Neural progenitor cell (in vitro differentiated cells): ENCODE measurements at regions not wholly inside any gene's neighbourhood (a gene's known extent, or its start where the extent isn't known, plus 50 kb on each side); places are given as distances from the start of the nearest gene placed in this dataset.

ENCODE experiments used
- DNase-seq: peaks from one replicate; pipeline ENCODE4 v3.0.0-alpha.2; 2016; ENCODE audit warnings: low spot score
- H2AFZ ChIP-seq: fragments of 200-600 bp; sonication (generic); replicated peaks from 2 replicates; pipeline ENCODE4 v1.6.1; 2016; ENCODE audit warnings: antibody characterized with exemption
- H3F3A ChIP-seq: fragments of 200-600 bp; sonication (generic); 2 replicates; pipeline ENCODE4 v1.6.1; 2016; ENCODE audit warnings: antibody characterized with exemption, low read depth
- H3K27ac ChIP-seq: fragments of 200-600 bp; sonication (generic); 2 replicates; pipeline ENCODE4 v1.5.1; 2016; ENCODE audit warnings: mild to moderate bottlenecking
- H3K27me3 ChIP-seq: fragments of 200-600 bp; sonication (generic); 2 replicates; pipeline ENCODE4 v1.6.1; 2016; ENCODE audit warnings: mild to moderate bottlenecking, moderate library complexity
- H3K36me3 ChIP-seq: fragments of 200-600 bp; sonication (generic); 2 replicates; pipeline ENCODE4 v1.5.1; 2016
- H3K4me1 ChIP-seq: fragments of 200-600 bp; sonication (generic); 2 replicates; pipeline ENCODE4 v1.6.1; 2016; ENCODE audit warnings: mixed run types
- H3K4me2 ChIP-seq: fragments of 200-600 bp; sonication (generic); 2 replicates; pipeline ENCODE4 v1.6.1; 2016
- H3K4me3 ChIP-seq: fragments of 200-600 bp; sonication (generic); 2 replicates; pipeline ENCODE4 v1.5.1; 2016
- H3K79me2 ChIP-seq: fragments of 200-600 bp; sonication (generic); 2 replicates; pipeline ENCODE4 v1.6.1; 2016; ENCODE audit warnings: low read depth
- H3K9ac ChIP-seq: fragments of 200-600 bp; sonication (generic); 2 replicates; pipeline ENCODE4 v1.6.1; 2016
- H3K9me3 ChIP-seq: fragments of 200-600 bp; sonication (generic); 2 replicates; pipeline ENCODE4 v1.5.1; 2016; ENCODE audit warnings: low read depth
- H4K20me1 ChIP-seq: fragments of 200-600 bp; sonication (generic); 2 replicates; pipeline ENCODE4 v1.6.1; 2016; ENCODE audit warnings: low read depth
- H3K27ac Mint-ChIP-seq: 3 replicates; pipeline ENCODE4 v1.8.0; 2021; ENCODE audit warnings: mixed read lengths
- H3K27me3 Mint-ChIP-seq: 2 replicates; pipeline ENCODE4 v1.8.0; 2022; ENCODE audit warnings: low read depth, mild to moderate bottlenecking, inconsistent platforms, moderate library complexity, mixed read lengths; ENCODE audit not compliant: insufficient read depth
- H3K36me3 Mint-ChIP-seq: 3 replicates; pipeline ENCODE4 v1.8.0; 2021; ENCODE audit warnings: mixed read lengths
- H3K4me1 Mint-ChIP-seq: 3 replicates; pipeline ENCODE4 v1.8.0; 2021; ENCODE audit warnings: mixed read lengths
- H3K4me3 Mint-ChIP-seq: 3 replicates; pipeline ENCODE4 v1.8.0; 2021; ENCODE audit warnings: mild to moderate bottlenecking, moderate library complexity, mixed read lengths
- H3K9me3 Mint-ChIP-seq: 3 replicates; pipeline ENCODE4 v1.8.0; 2020; ENCODE audit warnings: mixed read lengths
- EZH2 ChIP-seq: fragments of 200-600 bp; sonication (generic); IDR thresholded peaks from 2 replicates; pipeline ENCODE4 v1.6.1; 2017; ENCODE audit warnings: antibody characterized with exemption, mild to moderate bottlenecking, moderate library complexity
- EZH2phosphoT487 ChIP-seq: fragments of 200-600 bp; sonication (generic); IDR thresholded peaks from 2 replicates; pipeline ENCODE4 v1.6.1; 2017; ENCODE audit warnings: antibody characterized with exemption
- TF ChIP-seq, protein P1 (sequence below): fragments of 200-600 bp; sonication (generic); IDR thresholded peaks from 2 replicates; pipeline ENCODE4 v1.5.1; 2017; ENCODE audit warnings: antibody characterized with exemption, mild to moderate bottlenecking

DNA sequence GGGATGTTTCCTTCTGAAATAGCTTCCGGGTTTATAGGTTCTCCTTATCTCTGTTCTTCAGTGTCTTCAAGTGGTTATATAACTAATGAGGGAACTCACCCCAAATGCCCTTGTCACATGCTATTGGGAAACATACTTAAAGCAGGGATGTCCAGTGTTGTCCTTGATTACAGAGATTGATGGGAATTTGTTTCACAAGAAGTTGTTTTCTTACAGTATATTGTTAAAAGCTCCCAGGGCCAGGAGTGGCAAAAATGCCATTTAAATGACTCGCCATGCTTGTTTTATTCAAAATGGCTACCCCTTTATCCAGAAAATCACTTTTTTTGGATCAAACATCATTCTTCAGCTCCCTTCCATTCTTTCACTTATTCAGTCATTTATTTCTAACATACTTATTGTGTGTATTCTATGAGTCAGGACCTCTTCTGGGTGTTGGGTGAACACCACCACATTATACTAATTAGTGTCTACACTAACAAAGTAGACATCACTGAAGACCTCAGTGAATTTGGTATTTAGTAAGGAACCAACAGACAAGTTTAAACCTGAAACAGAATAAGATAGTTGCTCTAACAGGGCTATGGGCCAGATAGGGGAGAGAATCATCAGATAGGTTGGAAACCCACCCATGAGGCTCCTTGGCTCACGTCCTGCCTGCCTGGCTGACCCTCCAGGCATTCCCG is 791.1 kb downstream of the MAFB start:
- Mint-ChIP-seq H3K4me1 (no peaks in the 10 kb centered on the region), H3K27me3 (peaks cover 3% of the 10 kb centered on the region), H3K9me3 (no peaks in the 10 kb centered on the region), H3K27ac (no peak overlapping the region), H3K36me3 (no peaks in the 10 kb centered on the region), H3K4me3 (no peak overlapping the region)
- H4K20me1 ChIP-seq = no peaks in the 10 kb centered on the region
- H2AFZ ChIP-seq = no peak overlapping the region
- H3K27me3 ChIP-seq = no peaks in the 10 kb centered on the region
- H3K9ac ChIP-seq = no peak overlapping the region
- no peaks in the 10 kb centered on the region for H3K36me3 ChIP-seq
- H3F3A ChIP-seq = no peaks in the 10 kb centered on the region
- H3K27ac ChIP-seq = no peak overlapping the region
- DNase-seq = no peak
- no peak overlapping the region for H3K4me3 ChIP-seq
- no peak overlapping the region for H3K4me2 ChIP-seq
- TF ChIP-seq EZH2 = no peak
- TF ChIP-seq EZH2phosphoT487 = no peak
- TF ChIP-seq, protein P1, sequence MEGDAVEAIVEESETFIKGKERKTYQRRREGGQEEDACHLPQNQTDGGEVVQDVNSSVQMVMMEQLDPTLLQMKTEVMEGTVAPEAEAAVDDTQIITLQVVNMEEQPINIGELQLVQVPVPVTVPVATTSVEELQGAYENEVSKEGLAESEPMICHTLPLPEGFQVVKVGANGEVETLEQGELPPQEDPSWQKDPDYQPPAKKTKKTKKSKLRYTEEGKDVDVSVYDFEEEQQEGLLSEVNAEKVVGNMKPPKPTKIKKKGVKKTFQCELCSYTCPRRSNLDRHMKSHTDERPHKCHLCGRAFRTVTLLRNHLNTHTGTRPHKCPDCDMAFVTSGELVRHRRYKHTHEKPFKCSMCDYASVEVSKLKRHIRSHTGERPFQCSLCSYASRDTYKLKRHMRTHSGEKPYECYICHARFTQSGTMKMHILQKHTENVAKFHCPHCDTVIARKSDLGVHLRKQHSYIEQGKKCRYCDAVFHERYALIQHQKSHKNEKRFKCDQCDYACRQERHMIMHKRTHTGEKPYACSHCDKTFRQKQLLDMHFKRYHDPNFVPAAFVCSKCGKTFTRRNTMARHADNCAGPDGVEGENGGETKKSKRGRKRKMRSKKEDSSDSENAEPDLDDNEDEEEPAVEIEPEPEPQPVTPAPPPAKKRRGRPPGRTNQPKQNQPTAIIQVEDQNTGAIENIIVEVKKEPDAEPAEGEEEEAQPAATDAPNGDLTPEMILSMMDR = no peak
- H3K79me2 ChIP-seq = no peaks in the 10 kb centered on the region
- H3K9me3 ChIP-seq = no peaks in the 10 kb centered on the region
- peaks cover 3% of the 10 kb centered on the region for H3K4me1 ChIP-seq

DNA sequence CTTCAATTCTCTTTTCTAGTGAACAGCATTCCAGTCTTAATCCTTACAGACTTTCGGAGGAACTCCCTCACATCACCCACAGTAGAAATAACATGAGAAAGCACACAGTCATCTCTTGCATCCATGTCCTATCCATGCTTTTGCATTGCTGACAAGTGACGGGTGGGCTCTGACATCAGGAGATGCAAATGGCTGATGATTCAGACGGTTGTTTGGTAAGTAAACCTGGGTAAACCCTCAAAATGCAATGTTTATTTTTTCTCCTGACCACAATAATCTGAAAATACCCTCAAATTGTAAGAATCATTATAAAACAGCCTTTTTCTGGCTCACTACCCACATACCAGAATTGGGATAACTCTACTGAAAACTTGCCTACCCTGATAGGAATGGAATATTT is 792.0 kb downstream of the MAFB start:
- Histone ChIP-seq H3K4me2 (no peak overlapping the region), H3K4me1 (peaks cover 3% of the 10 kb centered on the region), H3K36me3 (no peaks in the 10 kb centered on the region), H4K20me1 (no peaks in the 10 kb centered on the region), H3K4me3 (no peak overlapping the region), H3K27ac (no peak overlapping the region), H2AFZ (no peak overlapping the region), H3K27me3 (no peaks in the 10 kb centered on the region), H3F3A (no peaks in the 10 kb centered on the region), H3K9me3 (no peaks in the 10 kb centered on the region), H3K9ac (no peak overlapping the region), H3K79me2 (no peaks in the 10 kb centered on the region)
- Mint-ChIP-seq H3K9me3 (no peaks in the 10 kb centered on the region), H3K36me3 (no peaks in the 10 kb centered on the region), H3K27me3 (peaks cover 3% of the 10 kb centered on the region), H3K4me3 (no peak overlapping the region), H3K27ac (no peak overlapping the region), H3K4me1 (no peaks in the 10 kb centered on the region)
- no peak for DNase-seq
- TF ChIP-seq, protein P1 = no peak
- no peak for TF ChIP-seq EZH2
- no peak for TF ChIP-seq EZH2phosphoT487

DNA sequence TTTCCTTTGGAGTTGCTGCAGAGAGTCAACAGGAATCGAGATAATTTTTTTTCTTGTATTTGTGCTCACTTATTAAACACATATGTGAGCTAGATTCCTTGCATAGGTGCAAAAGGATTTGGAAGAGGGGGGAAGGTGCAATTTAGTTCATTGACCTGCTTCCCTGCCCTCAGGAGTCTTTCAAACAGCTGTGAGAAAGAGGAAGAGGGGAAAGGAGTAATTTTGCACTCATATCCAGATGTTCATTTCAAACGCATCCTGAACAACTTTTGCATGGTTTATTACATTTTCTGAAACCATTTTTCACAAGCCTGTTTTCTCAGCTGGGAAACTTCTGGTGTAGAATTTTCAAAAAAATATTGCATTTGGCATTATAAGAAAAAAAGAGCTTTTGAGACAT is 795.0 kb downstream of the MAFB start:
- H2AFZ ChIP-seq = no peak overlapping the region
- Mint-ChIP-seq H3K4me1 (no peaks in the 10 kb centered on the region), H3K9me3 (no peaks in the 10 kb centered on the region), H3K4me3 (no peak overlapping the region), H3K27me3 (no peaks in the 10 kb centered on the region), H3K27ac (no peak overlapping the region), H3K36me3 (no peaks in the 10 kb centered on the region)
- TF ChIP-seq EZH2 = no peak
- TF ChIP-seq EZH2phosphoT487 = no peak
- TF ChIP-seq, protein P1 = no peak
- no peaks in the 10 kb centered on the region for H3K4me1 ChIP-seq
- H3K9ac ChIP-seq = no peak overlapping the region
- no peaks in the 10 kb centered on the region for H3K9me3 ChIP-seq
- no peak overlapping the region for H3K27ac ChIP-seq
- no peaks in the 10 kb centered on the region for H3K27me3 ChIP-seq
- no peaks in the 10 kb centered on the region for H4K20me1 ChIP-seq
- DNase-seq = no peak
- H3K79me2 ChIP-seq = no peaks in the 10 kb centered on the region
- H3F3A ChIP-seq = no peaks in the 10 kb centered on the region
- H3K4me3 ChIP-seq = no peak overlapping the region
- no peak overlapping the region for H3K4me2 ChIP-seq
- no peaks in the 10 kb centered on the region for H3K36me3 ChIP-seq
